CD8-positive, alpha-beta memory T cell (primary cell): ENCODE measurements at regions not wholly inside any gene's neighbourhood (a gene's known extent, or its start where the extent isn't known, plus 50 kb on each side); places are given as distances from the start of the nearest gene placed in this dataset.

ENCODE experiments used
- CTCF ChIA-PET: fragments of 350-600 bp; sonication (Branson Sonifier 250); formaldehyde crosslinking; loops from one replicate; lab custom pipeline; 2021; ENCODE audit warnings: antibody characterized with exemption; lab: Charles Lee
- POLR2A ChIA-PET: fragments of 350-600 bp; sonication (Branson Sonifier 250); formaldehyde crosslinking; loops from one replicate; lab custom pipeline; 2021; ENCODE audit warnings: antibody characterized with exemption; lab: Charles Lee
- DNase-seq, 5 donors: peaks; one replicate each; pipeline versions ENCODE4 v3.0.0 to v3.0.0-alpha.2; 2020 to 2022; ENCODE audit warnings: mixed read lengths in 1 of 5
- H3K27ac ChIP-seq: one replicate; pipeline ENCODE4 v1.7.0; 2013; ENCODE audit warnings: low read depth, mild to moderate bottlenecking, low read length, moderate library complexity
- H3K27me3 ChIP-seq: 2 replicates; pipeline ENCODE4 v1.7.0; 2013; ENCODE audit warnings: low read length, mild to moderate bottlenecking; ENCODE audit not compliant: insufficient read depth, poor library complexity, severe bottlenecking
- H3K36me3 ChIP-seq: 2 replicates; pipeline ENCODE4 v1.7.0; 2013; ENCODE audit warnings: mild to moderate bottlenecking, low read length, moderate library complexity; ENCODE audit not compliant: insufficient read depth
- H3K4me1 ChIP-seq: 2 replicates; pipeline ENCODE4 v1.7.0; 2013; ENCODE audit warnings: mild to moderate bottlenecking, low read length, moderate library complexity; ENCODE audit not compliant: insufficient read depth
- H3K4me3 ChIP-seq: 2 replicates; pipeline ENCODE4 v1.7.0; 2013; ENCODE audit warnings: mild to moderate bottlenecking, low read length
- H3K9me3 ChIP-seq: 2 replicates; pipeline ENCODE4 v1.7.0; 2013; ENCODE audit warnings: mild to moderate bottlenecking, low read length
- H3K27ac Mint-ChIP-seq, 8 donors: one replicate each; pipeline ENCODE4 v1.8.0; 2020 to 2021; ENCODE audit warnings: mixed read lengths in 8 of 8, mild to moderate bottlenecking in 6 of 8, inconsistent platforms in 3 of 8, moderate library complexity in 3 of 8
- H3K27me3 Mint-ChIP-seq, 2 donors: one replicate each; pipeline ENCODE4 v1.8.0; 2020 to 2021; ENCODE audit warnings: mixed read lengths in 2 of 2, mild to moderate bottlenecking in 1 of 2, moderate library complexity in 1 of 2
- H3K36me3 Mint-ChIP-seq, 3 donors: one replicate each; pipeline ENCODE4 v1.8.0; 2020 to 2021; ENCODE audit warnings: mixed read lengths in 3 of 3, inconsistent platforms in 1 of 3, mild to moderate bottlenecking in 1 of 3
- H3K4me1 Mint-ChIP-seq, 3 donors: one replicate each; pipeline ENCODE4 v1.8.0; 2020 to 2021; ENCODE audit warnings: mixed read lengths in 3 of 3, inconsistent platforms in 1 of 3, mild to moderate bottlenecking in 1 of 3
- H3K4me3 Mint-ChIP-seq, 7 donors: one replicate each; pipeline ENCODE4 v1.8.0; 2020 to 2021; ENCODE audit warnings: mixed read lengths in 7 of 7, mild to moderate bottlenecking in 6 of 7, moderate library complexity in 4 of 7, inconsistent platforms in 2 of 7
- H3K9me3 Mint-ChIP-seq, 5 donors: one replicate each; pipeline ENCODE4 v1.8.0; 2020 to 2022; ENCODE audit warnings: mixed read lengths in 5 of 5, mild to moderate bottlenecking in 3 of 5, moderate library complexity in 2 of 5, inconsistent platforms in 1 of 5

- Histone ChIP-seq H3K9me3 (no peaks in the 10 kb centered on the region), H3K4me1 (peaks cover 43% of the 10 kb centered on the region), H3K27me3 (no peaks in the 10 kb centered on the region), H3K27ac (no peak overlapping the region), H3K4me3 (no peak overlapping the region), H3K36me3 (no peaks in the 10 kb centered on the region)
- Mint-ChIP-seq H3K4me1 (peaks cover 37 to 41% (median 39%) of the 10 kb centered on the region in 3 donors), H3K27me3 (no peaks in the 10 kb centered on the region), H3K9me3 (peaks cover 0 to 17% (median 12%) of the 10 kb centered on the region in 5 donors), H3K36me3 (peaks cover 0 to 38% (median 0%) of the 10 kb centered on the region in 3 donors), H3K27ac (peak overlapping the region in 3 of 8 donors; percentile 44 to 63 (median 52)), H3K4me3 (no peak overlapping the region)
- POLR2A ChIA-PET: no interaction called here
- CTCF ChIA-PET: no interaction called here
- no peak for DNase-seq
These were observed 84.8 kb upstream of the POMGNT2 start for GRCh38 chr3:43190670-43191069.

- ChIA-PET CTCF (no interaction called here), POLR2A (no interaction called here)
- no peak for DNase-seq
- Mint-ChIP-seq H3K27ac (no peak overlapping the region), H3K9me3 (peaks cover 0 to 17% (median 12%) of the 10 kb centered on the region in 5 donors), H3K36me3 (peaks cover 0 to 31% (median 0%) of the 10 kb centered on the region in 3 donors), H3K4me1 (peaks cover 14 to 23% (median 20%) of the 10 kb centered on the region in 3 donors), H3K27me3 (no peaks in the 10 kb centered on the region), H3K4me3 (no peak overlapping the region)
- Histone ChIP-seq H3K9me3 (no peaks in the 10 kb centered on the region), H3K4me3 (no peak overlapping the region), H3K27ac (no peak overlapping the region), H3K27me3 (no peaks in the 10 kb centered on the region), H3K4me1 (peaks cover 16% of the 10 kb centered on the region), H3K36me3 (no peaks in the 10 kb centered on the region)
These were observed 82.1 kb upstream of the POMGNT2 start for GRCh38 chr3:43187836-43188479.

- Mint-ChIP-seq H3K4me3 (no peak overlapping the region), H3K4me1 (peaks cover 18 to 26% (median 22%) of the 10 kb centered on the region in 3 donors), H3K36me3 (peaks cover 0 to 31% (median 2%) of the 10 kb centered on the region in 3 donors), H3K27ac (peak overlapping the region in 1 of 8 donors; percentile 17), H3K27me3 (no peaks in the 10 kb centered on the region), H3K9me3 (peaks cover 0 to 17% (median 12%) of the 10 kb centered on the region in 5 donors)
- ChIA-PET POLR2A (no interaction called here), CTCF (interaction anchor here (1.5 to 1.6 kb wide), 2 partner anchors 9 to 316 kb away, joined by 3 to 4 read pairs; no protein-coding TSS in a partner anchor)
- Histone ChIP-seq H3K36me3 (no peaks in the 10 kb centered on the region), H3K4me1 (peaks cover 14% of the 10 kb centered on the region), H3K4me3 (no peak overlapping the region), H3K9me3 (no peaks in the 10 kb centered on the region), H3K27me3 (no peaks in the 10 kb centered on the region), H3K27ac (no peak overlapping the region)
- no peak for DNase-seq
These were observed 80.1 kb upstream of the POMGNT2 start for GRCh38 chr3:43185983-43186314.

DNA sequence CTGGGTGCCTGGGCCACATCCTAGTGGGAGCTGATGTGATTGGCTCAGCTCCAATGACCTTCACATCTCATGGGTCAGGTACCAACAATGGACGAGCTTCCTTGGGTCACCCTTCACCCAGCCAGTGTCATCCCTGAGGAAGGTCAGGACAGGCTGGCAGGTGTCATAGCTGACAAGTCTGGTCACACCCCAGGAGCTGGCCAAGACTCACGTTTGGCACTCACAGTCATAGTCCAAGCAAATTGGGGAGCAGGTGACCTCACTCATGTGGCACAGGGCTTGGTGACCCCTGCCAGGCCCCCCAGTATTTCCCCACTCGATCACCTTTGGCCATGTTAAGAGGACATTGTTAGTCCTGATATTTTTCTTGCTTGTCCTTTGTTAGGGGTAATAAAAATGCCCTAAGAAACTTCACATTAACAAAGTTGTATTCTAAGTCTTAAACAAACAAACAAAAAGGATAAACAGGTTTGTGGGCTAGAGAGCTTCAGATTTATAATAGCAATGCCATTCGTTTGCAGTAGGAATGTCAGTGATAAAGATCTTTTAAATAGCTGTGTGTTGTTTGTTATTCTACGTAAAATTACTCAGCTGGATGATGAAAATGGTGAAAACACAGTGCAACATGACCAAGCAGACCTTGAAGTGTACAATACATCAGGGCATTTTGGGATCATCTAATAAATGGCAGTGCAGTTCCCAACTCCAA lies 79.5 kb upstream of the POMGNT2 start:
- H3K4me1 ChIP-seq: peaks cover 20% of the 10 kb centered on the region
- no peak for DNase-seq
- Mint-ChIP-seq H3K9me3 (peaks cover 0 to 17% (median 11%) of the 10 kb centered on the region in 5 donors), H3K27ac (peak overlapping the region in 2 of 8 donors; percentile 10 to 17), H3K36me3 (peaks cover 0 to 27% (median 3%) of the 10 kb centered on the region in 3 donors), H3K4me3 (no peak overlapping the region), H3K27me3 (no peaks in the 10 kb centered on the region), H3K4me1 (peaks cover 21 to 31% (median 27%) of the 10 kb centered on the region in 3 donors)
- H3K27me3 ChIP-seq: no peaks in the 10 kb centered on the region
- H3K27ac ChIP-seq: no peak overlapping the region
- POLR2A ChIA-PET: no interaction called here
- no peaks in the 10 kb centered on the region for H3K36me3 ChIP-seq
- CTCF ChIA-PET: interaction anchor here (1.5 to 1.6 kb wide), 2 partner anchors 10 to 317 kb away, joined by 3 to 4 read pairs; no protein-coding TSS in a partner anchor
- no peaks in the 10 kb centered on the region for H3K9me3 ChIP-seq
- H3K4me3 ChIP-seq: no peak overlapping the region

DNA sequence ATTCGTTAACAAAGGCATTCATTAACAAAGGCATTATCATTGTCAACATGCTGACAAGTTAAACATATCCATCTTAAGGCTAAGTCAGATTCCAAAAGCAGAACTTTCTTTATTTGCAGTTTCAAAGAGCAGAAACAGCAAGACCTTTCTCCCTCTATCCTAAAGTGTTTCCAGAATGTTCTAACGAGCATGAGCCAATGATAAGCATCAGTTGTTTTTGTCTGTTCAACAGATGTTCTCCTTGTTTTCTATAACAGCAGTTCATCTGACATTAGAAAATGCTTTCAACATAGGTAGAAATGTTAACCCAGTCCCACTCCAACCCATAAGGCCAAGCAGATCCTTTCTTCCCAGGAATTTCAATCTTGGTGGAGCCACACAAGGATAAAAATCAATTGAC lies 77.6 kb upstream of the POMGNT2 start:
- H3K27me3 ChIP-seq: no peaks in the 10 kb centered on the region
- ChIA-PET POLR2A (no interaction called here), CTCF (interaction anchor here (1.4 kb wide), 1 partner anchor 20 kb away, joined by 4 read pairs; no protein-coding TSS in a partner anchor)
- peaks cover 0 to 10% (median 3%) of the 10 kb centered on the region in 3 donors for H3K36me3 Mint-ChIP-seq
- no peaks in the 10 kb centered on the region for H3K9me3 ChIP-seq
- no peak overlapping the region for H3K4me3 ChIP-seq
- H3K9me3 Mint-ChIP-seq: peaks cover 0 to 10% (median 4%) of the 10 kb centered on the region in 5 donors
- no peak overlapping the region for H3K27ac ChIP-seq
- H3K27ac Mint-ChIP-seq: peak overlapping the region in 2 of 8 donors; percentile 19 to 34
- DNase-seq: no peak
- no peaks in the 10 kb centered on the region for H3K27me3 Mint-ChIP-seq
- H3K4me1 ChIP-seq: peaks cover 39% of the 10 kb centered on the region
- no peaks in the 10 kb centered on the region for H3K36me3 ChIP-seq
- H3K4me3 Mint-ChIP-seq: no peak overlapping the region
- peaks cover 41 to 51% (median 47%) of the 10 kb centered on the region in 3 donors for H3K4me1 Mint-ChIP-seq

DNA sequence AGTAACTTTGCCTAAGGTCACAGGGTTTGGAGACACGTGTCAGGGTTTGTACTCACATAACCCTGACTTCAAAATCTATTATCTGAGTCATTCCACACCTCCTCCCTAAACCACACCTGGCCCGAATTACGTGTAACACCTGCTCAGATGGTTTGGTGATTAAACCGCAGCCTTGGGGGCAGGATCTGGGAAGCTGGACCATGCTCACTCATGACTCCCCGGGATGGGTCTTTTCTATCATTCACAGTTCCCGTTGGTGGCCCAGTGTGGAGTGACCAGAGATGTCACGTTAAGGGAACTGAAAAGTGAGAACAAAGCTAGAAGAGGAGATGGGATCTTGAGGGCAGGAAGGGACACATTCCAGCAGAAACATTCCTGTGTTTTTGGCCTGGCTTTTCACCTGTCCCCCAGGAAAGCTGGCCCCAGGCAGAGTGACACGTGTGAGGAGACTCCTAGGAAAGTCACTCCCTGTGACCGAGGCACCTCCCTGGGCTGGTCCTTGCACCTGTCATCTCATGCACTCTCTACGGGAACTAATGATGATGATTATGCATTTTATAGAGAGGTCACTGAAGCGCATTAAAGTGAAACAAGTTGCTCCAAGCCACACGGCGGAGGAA lies 75.4 kb upstream of the POMGNT2 start:
- ChIA-PET CTCF (interaction anchor here (1.7 to 4.4 kb wide), 2 partner anchors 19 to 62 kb away, joined by 5 to 29 read pairs; no protein-coding TSS in a partner anchor), POLR2A (interaction anchor here (2.4 kb wide), 1 partner anchor 18 kb away, joined by 16 read pairs; no protein-coding TSS in a partner anchor)
- H3K9me3 Mint-ChIP-seq: no peaks in the 10 kb centered on the region
- peak overlapping the region; percentile 33 to 78 (median 73) for H3K4me3 Mint-ChIP-seq
- H3K27ac Mint-ChIP-seq: peak overlapping the region; percentile 84 to 97 (median 94)
- Histone ChIP-seq H3K27ac (no peak overlapping the region), H3K9me3 (no peaks in the 10 kb centered on the region), H3K4me1 (peaks cover 40% of the 10 kb centered on the region), H3K27me3 (no peaks in the 10 kb centered on the region), H3K36me3 (no peaks in the 10 kb centered on the region), H3K4me3 (peak overlapping the region; percentile 33)
- H3K27me3 Mint-ChIP-seq: peaks cover 0 to 1% of the 10 kb centered on the region in 2 donors
- peaks cover 52 to 67% (median 63%) of the 10 kb centered on the region in 3 donors for H3K4me1 Mint-ChIP-seq
- DNase-seq: peak in 4 of 5 donors; percentile 23 to 76 (median 46)
- H3K36me3 Mint-ChIP-seq: peaks cover 0 to 3% (median 2%) of the 10 kb centered on the region in 3 donors

DNA sequence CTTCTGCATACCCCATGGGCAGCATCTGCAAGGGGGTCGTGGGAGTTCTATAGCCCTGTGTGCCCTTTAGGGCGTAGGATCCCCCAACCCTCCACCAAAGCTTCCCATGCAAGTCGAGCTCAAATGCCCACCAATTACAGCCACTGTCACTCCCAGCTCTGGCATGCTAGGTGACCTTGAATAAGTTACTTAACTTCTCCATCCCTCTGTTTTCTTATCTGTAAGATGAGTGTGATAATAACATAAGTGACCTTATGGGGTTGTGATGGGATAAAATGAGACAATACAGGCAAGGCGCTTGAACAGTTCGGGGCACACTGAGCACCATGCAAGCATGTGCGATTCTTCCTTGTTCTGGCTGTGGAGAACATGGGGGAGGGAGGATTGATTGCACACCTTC lies 74.8 kb upstream of the POMGNT2 start:
- peak overlapping the region; percentile 15 for H3K27ac ChIP-seq
- POLR2A ChIA-PET: interaction anchor here (1.0 to 2.4 kb wide), 3 partner anchors 17 to 116 kb away, joined by 3 to 16 read pairs (median 11); no protein-coding TSS in a partner anchor
- DNase-seq: no peak
- CTCF ChIA-PET: interaction anchor here (1.0 to 4.4 kb wide), 6 partner anchors 9 to 62 kb away, joined by 3 to 29 read pairs (median 4); no protein-coding TSS in a partner anchor
- Mint-ChIP-seq H3K36me3 (peaks cover 0 to 8% (median 3%) of the 10 kb centered on the region in 3 donors), H3K27ac (peak overlapping the region; percentile 84 to 97 (median 95)), H3K27me3 (peaks cover 0 to 1% of the 10 kb centered on the region in 2 donors), H3K4me1 (peaks cover 52 to 66% (median 65%) of the 10 kb centered on the region in 3 donors), H3K4me3 (peak overlapping the region; percentile 33 to 78 (median 73)), H3K9me3 (no peaks in the 10 kb centered on the region)
- peak overlapping the region; percentile 33 for H3K4me3 ChIP-seq
- H3K27me3 ChIP-seq: no peaks in the 10 kb centered on the region
- no peaks in the 10 kb centered on the region for H3K36me3 ChIP-seq
- H3K4me1 ChIP-seq: peaks cover 40% of the 10 kb centered on the region
- no peaks in the 10 kb centered on the region for H3K9me3 ChIP-seq
